CD4-positive, alpha-beta T cell treated with Interleukin-17A for 1 hour (primary cell): ENCODE measurements at regions not wholly inside any gene's neighbourhood (a gene's known extent, or its start where the extent isn't known, plus 50 kb on each side); places are given as distances from the start of the nearest gene placed in this dataset.

Experiments used
- DNase-seq: peaks from one replicate; pipeline ENCODE4 v3.0.0-alpha.2; 2020

- DNase-seq: no peak
Observed at GRCh38 chr2:196399722-196400691, 228.6 kb upstream of the STK17B start.

GRCh38 chr2:196403471-196403870, 232.1 kb upstream of the STK17B start:
- no peak for DNase-seq

- DNase-seq: no peak
Observed at GRCh38 chr2:196404276-196404675, 232.9 kb upstream of the STK17B start.

- no peak for DNase-seq
Observed at GRCh38 chr2:196407675-196408264, 231.7 kb upstream of the CCDC150 start.

GRCh38 chr2:196409376-196409775, 230.1 kb upstream of the CCDC150 start:
- no peak for DNase-seq

GRCh38 chr2:196410008-196410407, 229.5 kb upstream of the CCDC150 start:
- no peak for DNase-seq

- no peak for DNase-seq
Observed at GRCh38 chr2:196413821-196414274, 225.7 kb upstream of the CCDC150 start.

GRCh38 chr2:196415384-196415783, 224.1 kb upstream of the CCDC150 start:
- no peak for DNase-seq

GRCh38 chr2:196420143-196420542, 219.4 kb upstream of the CCDC150 start:
- DNase-seq: no peak

GRCh38 chr2:196421880-196422279, 217.6 kb upstream of the CCDC150 start:
- DNase-seq: no peak

- no peak for DNase-seq
Observed at GRCh38 chr2:196422361-196422760, 217.2 kb upstream of the CCDC150 start.

GRCh38 chr2:196426122-196426521, 213.4 kb upstream of the CCDC150 start:
- DNase-seq: no peak

- DNase-seq: no peak
Observed at GRCh38 chr2:196427986-196428634, 211.4 kb upstream of the CCDC150 start.

- DNase-seq: no peak
Observed at GRCh38 chr2:196431076-196431475, 208.4 kb upstream of the CCDC150 start.

GRCh38 chr2:196431957-196432356, 207.6 kb upstream of the CCDC150 start:
- DNase-seq: no peak

- DNase-seq: no peak
Observed at GRCh38 chr2:196433116-196433515, 206.4 kb upstream of the CCDC150 start.

GRCh38 chr2:196434217-196434616, 205.3 kb upstream of the CCDC150 start:
- DNase-seq: no peak

GRCh38 chr2:196435189-196435588, 204.3 kb upstream of the CCDC150 start:
- no peak for DNase-seq

GRCh38 chr2:196437626-196438025, 201.9 kb upstream of the CCDC150 start:
- no peak for DNase-seq

GRCh38 chr2:196439760-196440159, 199.8 kb upstream of the CCDC150 start:
- no peak for DNase-seq

- no peak for DNase-seq
Observed at GRCh38 chr2:196440413-196440812, 199.1 kb upstream of the CCDC150 start.

GRCh38 chr2:196441527-196441926, 198.0 kb upstream of the CCDC150 start:
- DNase-seq: no peak

- no peak for DNase-seq
Observed at GRCh38 chr2:196442211-196442610, 197.3 kb upstream of the CCDC150 start.

GRCh38 chr2:196444442-196444841, 195.1 kb upstream of the CCDC150 start:
- no peak for DNase-seq
